ENCODE measurements at regions not wholly inside any gene's neighbourhood (a gene's known extent, or its start where the extent isn't known, plus 50 kb on each side); places are given as distances from the start of the nearest gene placed in this dataset.

- no peak for TF ChIP-seq ZNF70 (CRISPR knock-in tag; IDR thresholded peaks at IDR 0.05)
- TF ChIP-seq CREB5 (CRISPR knock-in tag; IDR thresholded peaks at IDR 0.05; ENCODE audit: low read depth): no peak
- TF ChIP-seq OSR1 (CRISPR knock-in tag; IDR thresholded peaks at IDR 0.05): no peak
- no peak for TF ChIP-seq ISL1 (CRISPR knock-in tag; IDR thresholded peaks at IDR 0.05)
- TF ChIP-seq POU6F1 (CRISPR knock-in tag; IDR thresholded peaks at IDR 0.05; ENCODE audit: borderline replicate concordance, low read depth): no peak
- TF ChIP-seq PATZ1 (CRISPR knock-in tag; IDR thresholded peaks at IDR 0.05; ENCODE audit: borderline replicate concordance): no peak
- no peak for TF ChIP-seq TOX (CRISPR knock-in tag; IDR thresholded peaks at IDR 0.05; ENCODE audit: borderline replicate concordance)
- no peak for TF ChIP-seq BACH2 (CRISPR knock-in tag; IDR thresholded peaks at IDR 0.05; ENCODE audit: borderline replicate concordance)
- TF ChIP-seq CSRNP3 (CRISPR knock-in tag; IDR thresholded peaks at IDR 0.05): no peak
- TF ChIP-seq CSDC2 (CRISPR knock-in tag; IDR thresholded peaks at IDR 0.05): no peak
- TF ChIP-seq ARNTL (CRISPR knock-in tag; IDR thresholded peaks at IDR 0.05; ENCODE audit: borderline replicate concordance, low read depth): no peak
- TF ChIP-seq TSHZ2 (CRISPR knock-in tag; IDR thresholded peaks at IDR 0.05): no peak
- TF ChIP-seq ZFP30 (CRISPR knock-in tag; IDR thresholded peaks at IDR 0.05): no peak
- no peak for TF ChIP-seq RARB (CRISPR knock-in tag; IDR thresholded peaks at IDR 0.05)
- TF ChIP-seq SNAI2 (CRISPR knock-in tag; IDR thresholded peaks at IDR 0.05): no peak
- TF ChIP-seq TCF4 (CRISPR knock-in tag; IDR thresholded peaks at IDR 0.05; ENCODE audit: borderline replicate concordance): no peak
- TF ChIP-seq ESRRG (CRISPR knock-in tag; IDR thresholded peaks at IDR 0.05): no peak
- TF ChIP-seq ZNF565 (CRISPR knock-in tag; conservative IDR thresholded peaks at IDR 0.05; ENCODE audit: low read depth): no peak
- ATAC-seq: peak; percentile 71
These were observed 425.1 kb downstream of the SETD4 start for GRCh38 chr21:35635261-35635660.

- no peak for ATAC-seq
- TF ChIP-seq BACH2 (CRISPR knock-in tag; IDR thresholded peaks at IDR 0.05; ENCODE audit: borderline replicate concordance) (no peak), GLIS3 (CRISPR knock-in tag; IDR thresholded peaks at IDR 0.05) (no peak), ZNF70 (CRISPR knock-in tag; IDR thresholded peaks at IDR 0.05) (no peak), ZNF565 (CRISPR knock-in tag; conservative IDR thresholded peaks at IDR 0.05; ENCODE audit: low read depth) (no peak), ARNTL (CRISPR knock-in tag; IDR thresholded peaks at IDR 0.05; ENCODE audit: borderline replicate concordance, low read depth) (no peak), CSRNP3 (CRISPR knock-in tag; IDR thresholded peaks at IDR 0.05) (no peak), POU6F1 (CRISPR knock-in tag; IDR thresholded peaks at IDR 0.05; ENCODE audit: borderline replicate concordance, low read depth) (no peak), ZFP30 (CRISPR knock-in tag; IDR thresholded peaks at IDR 0.05) (no peak), CSDC2 (CRISPR knock-in tag; IDR thresholded peaks at IDR 0.05) (no peak), PATZ1 (CRISPR knock-in tag; IDR thresholded peaks at IDR 0.05; ENCODE audit: borderline replicate concordance) (no peak), CREB5 (CRISPR knock-in tag; IDR thresholded peaks at IDR 0.05; ENCODE audit: low read depth) (no peak), ZNF8 (CRISPR knock-in tag; IDR thresholded peaks at IDR 0.05) (no peak)
These were observed 426.8 kb downstream of the SETD4 start for GRCh38 chr21:35633501-35633900.

Measured in SK-N-SH treated with all-trans-retinoic acid at 6 μM for 48 hours (cell line).